ENCODE measurements at regions not wholly inside any gene's neighbourhood (a gene's known extent, or its start where the extent isn't known, plus 50 kb on each side); places are given as distances from the start of the nearest gene placed in this dataset.

- Histone ChIP-seq H3K9me3 (no peaks in the 10 kb centered on the region), H3K4me3 (no peak overlapping the region), H3K9ac (ENCODE audit: low read depth in 2 of 2, low read length in 2 of 2) (no peak overlapping the region), H3K27me3 (no peaks in the 10 kb centered on the region), H3K27ac (no peak overlapping the region), H3K4me1 (no peaks in the 10 kb centered on the region), H3K36me3 (no peaks in the 10 kb centered on the region)
- no peak for TF ChIP-seq CTCF (IDR thresholded peaks at IDR 0.05)
- DNase-seq = no peak
- intact Hi-C loops (cut with DNase I) = no loop called here
Measured at GRCh38 chr9:80500300-80500699, 928.5 kb downstream of the TLE4 start.

- intact Hi-C loops (cut with DNase I) = no loop called here
Measured at GRCh38 chr9:80498001-80498555, 926.3 kb downstream of the TLE4 start.

GRCh38 chr9:80496901-80497556, 925.3 kb downstream of the TLE4 start:
- intact Hi-C loops (cut with DNase I) = no loop called here

More at GRCh38 chr9:80498001-80498555, 926.3 kb downstream of the TLE4 start:
- TF ChIP-seq CTCF (IDR thresholded peaks at IDR 0.05) = no peak
- DNase-seq = no peak
- H3K9ac ChIP-seq (ENCODE audit: low read depth in 2 of 2, low read length in 2 of 2) = no peak overlapping the region
- no peaks in the 10 kb centered on the region for H3K4me1 ChIP-seq
- H3K27me3 ChIP-seq = no peaks in the 10 kb centered on the region
- H3K27ac ChIP-seq = no peak overlapping the region
- no peaks in the 10 kb centered on the region for H3K9me3 ChIP-seq
- H3K36me3 ChIP-seq = no peaks in the 10 kb centered on the region
- H3K4me3 ChIP-seq = no peak overlapping the region

GRCh38 chr9:80493258-80493657, 921.5 kb downstream of the TLE4 start:
- Histone ChIP-seq H3K9me3 (no peaks in the 10 kb centered on the region), H3K9ac (ENCODE audit: low read depth in 2 of 2, low read length in 2 of 2) (no peak overlapping the region), H3K36me3 (no peaks in the 10 kb centered on the region), H3K27me3 (no peaks in the 10 kb centered on the region), H3K4me3 (no peak overlapping the region), H3K27ac (no peak overlapping the region), H3K4me1 (no peaks in the 10 kb centered on the region)
- no peak for DNase-seq
- TF ChIP-seq CTCF (IDR thresholded peaks at IDR 0.05) = no peak
- intact Hi-C loops (cut with DNase I) = no loop called here

More at GRCh38 chr9:80496901-80497556, 925.3 kb downstream of the TLE4 start:
- no peak overlapping the region for H3K4me3 ChIP-seq
- DNase-seq = no peak
- H3K9ac ChIP-seq (ENCODE audit: low read depth in 2 of 2, low read length in 2 of 2) = no peak overlapping the region
- H3K36me3 ChIP-seq = no peaks in the 10 kb centered on the region
- no peaks in the 10 kb centered on the region for H3K9me3 ChIP-seq
- H3K4me1 ChIP-seq = no peaks in the 10 kb centered on the region
- no peak for TF ChIP-seq CTCF (IDR thresholded peaks at IDR 0.05)
- H3K27me3 ChIP-seq = no peaks in the 10 kb centered on the region
- H3K27ac ChIP-seq = no peak overlapping the region

GRCh38 chr9:80492221-80492620, 920.5 kb downstream of the TLE4 start:
- Histone ChIP-seq H3K9me3 (no peaks in the 10 kb centered on the region), H3K9ac (ENCODE audit: low read depth in 2 of 2, low read length in 2 of 2) (no peak overlapping the region), H3K27ac (no peak overlapping the region), H3K27me3 (no peaks in the 10 kb centered on the region), H3K4me1 (no peaks in the 10 kb centered on the region), H3K4me3 (no peak overlapping the region), H3K36me3 (no peaks in the 10 kb centered on the region)
- intact Hi-C loops (cut with DNase I) = no loop called here
- no peak for DNase-seq
- TF ChIP-seq CTCF (IDR thresholded peaks at IDR 0.05) = no peak
